22Rv1 (cell line): ENCODE measurements at regions not wholly inside any gene's neighbourhood (a gene's known extent, or its start where the extent isn't known, plus 50 kb on each side); places are given as distances from the start of the nearest gene placed in this dataset.
"Not testable (repeated sequence)": the region's sequence is repeated elsewhere in the genome, so short reads cannot be mapped to it uniquely, and the experiment has no call there.

Experiments used
- H3K27ac ChIP-seq: fragments of 450-650 bp; 2 replicates; pipeline ENCODE4 v1.5.1; 2017
- CTCF ChIP-seq: fragments of 450-650 bp; IDR thresholded peaks from 2 replicates; pipeline ENCODE4 v1.5.1; 2017; ENCODE audit warnings: mild to moderate bottlenecking
- ZFX ChIP-seq: fragments of 450-650 bp; IDR thresholded peaks from 2 replicates; pipeline ENCODE4 v1.6.1; 2017; ENCODE audit warnings: antibody characterized with exemption, borderline replicate concordance

- no peak overlapping the region for H3K27ac ChIP-seq
- no peak for TF ChIP-seq ZFX
- TF ChIP-seq CTCF, result no peak
These were observed 228.1 kb upstream of the TFPI start for GRCh38 chr2:187782301-187782700.

- H3K27ac ChIP-seq, result no peak overlapping the region
These were observed 229.2 kb upstream of the TFPI start for GRCh38 chr2:187783446-187783845.

DNA sequence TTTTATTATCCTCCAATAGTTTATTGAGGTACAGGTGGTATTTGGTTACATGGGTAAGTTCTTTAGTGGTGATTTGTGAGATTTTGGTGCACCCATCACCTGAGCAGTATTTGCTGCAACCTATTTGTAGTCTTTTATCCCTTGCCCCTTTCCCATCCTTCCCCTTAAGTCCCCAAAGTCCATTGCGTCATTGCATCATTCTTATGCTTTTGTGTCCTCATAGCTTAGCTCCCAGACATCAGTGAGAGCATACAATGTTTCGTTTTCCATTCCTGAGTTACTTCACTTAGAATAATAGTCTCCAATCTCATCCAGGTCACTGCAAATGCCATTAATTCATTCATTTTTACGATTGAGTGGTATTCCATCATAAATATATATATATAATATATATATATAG lies 229.9 kb upstream of the TFPI start:
- not testable (repeated sequence) for H3K27ac ChIP-seq

More at GRCh38 chr2:187783446-187783845, 229.2 kb upstream of the TFPI start:
- TF ChIP-seq ZFX (no peak), CTCF (no peak)

- TF ChIP-seq CTCF (no peak), ZFX (no peak)
- no peak overlapping the region for H3K27ac ChIP-seq
These were observed 245.4 kb upstream of the TFPI start for GRCh38 chr2:187799601-187800000.

DNA sequence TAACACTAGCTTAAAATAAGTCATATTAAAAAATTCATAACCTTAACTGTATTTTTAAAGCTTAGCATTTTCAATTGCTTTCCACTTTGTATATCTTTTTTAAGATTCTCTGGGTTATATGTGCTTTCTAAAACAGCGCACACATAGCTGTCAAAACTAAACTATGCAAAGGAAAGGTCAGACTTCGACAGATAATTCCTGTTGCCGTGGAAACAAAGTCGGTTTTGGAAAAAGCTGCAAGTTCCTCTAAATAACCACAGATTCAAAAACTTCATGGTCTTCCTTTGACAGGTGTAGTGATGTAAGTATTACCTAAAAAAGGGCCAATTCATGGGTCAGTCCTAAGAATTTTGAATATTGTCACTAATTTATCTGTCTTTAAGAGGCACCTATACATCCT lies 249.6 kb upstream of the TFPI start:
- no peak overlapping the region for H3K27ac ChIP-seq
- TF ChIP-seq ZFX, result no peak
- no peak for TF ChIP-seq CTCF

DNA sequence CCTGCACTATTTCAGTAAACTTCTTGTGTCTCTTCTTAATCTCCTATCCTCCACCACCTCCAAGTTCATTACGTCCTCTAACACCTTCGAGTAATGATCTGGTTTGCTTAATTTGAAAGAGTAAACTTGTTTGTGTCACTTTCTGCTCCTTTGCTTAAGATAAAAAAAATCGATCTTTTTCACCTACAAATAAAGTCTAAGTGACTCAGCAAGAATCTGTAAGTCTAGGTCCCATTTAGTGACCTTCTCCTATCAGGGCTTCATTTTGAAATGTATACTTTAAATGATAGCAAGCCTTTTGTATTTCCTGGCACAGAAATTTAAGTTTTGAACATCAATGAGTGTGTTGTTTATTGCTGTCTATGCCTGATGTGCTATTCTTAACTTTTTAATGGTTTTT lies 260.9 kb upstream of the TFPI start:
- H3K27ac ChIP-seq, result no peak overlapping the region
- TF ChIP-seq ZFX (no peak), CTCF (no peak)

- TF ChIP-seq ZFX (no peak), CTCF (no peak)
- no peak overlapping the region for H3K27ac ChIP-seq
These were observed 265.4 kb upstream of the TFPI start for GRCh38 chr2:187819624-187820023.

DNA sequence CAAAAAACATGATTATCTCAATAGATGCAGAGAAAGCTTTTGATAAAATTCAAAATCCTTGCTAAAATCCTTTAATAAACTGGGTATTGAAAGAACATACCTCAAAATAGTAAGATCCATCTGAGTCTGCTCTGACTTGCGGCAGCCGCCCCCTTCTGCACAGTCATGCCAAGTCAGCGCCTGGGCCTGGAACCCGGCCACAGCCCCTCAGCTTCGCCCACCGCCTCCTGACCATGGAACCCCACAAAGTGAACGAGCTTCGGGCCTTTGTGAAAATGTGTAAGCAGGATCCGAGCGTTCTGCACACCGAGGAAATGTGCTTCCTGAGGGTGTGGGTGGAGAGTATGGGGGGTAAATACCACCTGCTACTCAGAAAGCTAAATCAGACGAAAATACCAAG lies 270.9 kb upstream of the TFPI start:
- TF ChIP-seq ZFX (no peak), CTCF (no peak)

More for the DNA sequence above, 270.9 kb upstream of the TFPI start:
- H3K27ac ChIP-seq, result no peak overlapping the region
